ENCODE measurements at regions not wholly inside any gene's neighbourhood (a gene's known extent, or its start where the extent isn't known, plus 50 kb on each side); places are given as distances from the start of the nearest gene placed in this dataset.

DNA sequence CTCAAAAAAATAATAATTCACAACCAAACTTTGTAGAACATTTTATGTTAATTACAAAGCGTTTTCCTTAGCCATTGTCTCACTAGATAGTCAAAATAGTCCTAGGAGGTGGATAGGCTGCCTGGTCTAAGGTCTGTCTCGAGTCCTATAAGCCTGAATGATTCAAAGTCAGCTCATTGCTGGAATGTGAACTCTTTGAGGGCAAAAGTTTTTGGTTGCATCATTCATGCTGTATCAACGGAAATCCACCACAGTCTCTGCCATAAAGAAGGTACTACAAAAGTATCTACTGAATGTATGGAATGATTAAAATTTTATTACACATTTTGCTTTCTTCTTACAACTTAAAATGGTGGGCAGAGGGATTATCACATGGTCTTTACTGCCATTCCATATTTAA is 387.3 kb upstream of the RARB start:
- POLR2A ChIA-PET = no interaction called here

GRCh38 chr3:25041871-25042584 is 386.0 kb upstream of the RARB start:
- DNase-seq (ENCODE audit: low spot score) = no peak
- H3K9me2 ChIP-seq (ENCODE audit: insufficient read depth, low read length) = no peaks in the 10 kb centered on the region
- TF ChIP-seq CTCF (conservative IDR thresholded peaks at IDR 0.05; ENCODE audit: low read length) (no peak), EZH2phosphoT487 (IDR thresholded peaks at IDR 0.05; ENCODE audit: borderline replicate concordance, low read depth, low read length) (no peak)
- H3K4me2 ChIP-seq (ENCODE audit: low read length) = no peak overlapping the region
- H3K36me3 ChIP-seq (ENCODE audit: insufficient read depth, low read length) = no peaks in the 10 kb centered on the region
- ChIA-PET POLR2A (interaction anchor here (0.6 to 2.0 kb wide), 2 partner anchors 9 to 228 kb away, joined by 3 to 6 read pairs; no protein-coding TSS in a partner anchor), CTCF (ENCODE audit: unreplicated experiment) (no interaction called here)
- no peaks in the 10 kb centered on the region for H3K79me2 ChIP-seq (ENCODE audit: insufficient read depth, low read depth, low read length)
- intact Hi-C loops (cut with micrococcal nuclease; ENCODE audit: unreplicated experiment) = no loop called here
- no peaks in the 10 kb centered on the region for H3K9me3 ChIP-seq (ENCODE audit: low read length)
- H4K20me1 ChIP-seq (ENCODE audit: insufficient read depth, low read length) = no peaks in the 10 kb centered on the region
- no peak overlapping the region for H2AFZ ChIP-seq (ENCODE audit: low read length)
- no peak overlapping the region for H3K27ac ChIP-seq (ENCODE audit: low read depth, low read length, poor library complexity, severe bottlenecking)
- no peak overlapping the region for H3K4me3 ChIP-seq (ENCODE audit: low read depth, low read length, poor library complexity, severe bottlenecking)
- BruUV-seq (replicated peaks) = no TSS peak
- no peaks in the 10 kb centered on the region for H3K4me1 ChIP-seq (ENCODE audit: insufficient read depth, low read length, poor library complexity, severe bottlenecking)

More for the DNA sequence above, 387.3 kb upstream of the RARB start:
- CTCF ChIA-PET (ENCODE audit: unreplicated experiment) = no interaction called here
- intact Hi-C loops (cut with micrococcal nuclease; ENCODE audit: unreplicated experiment) = no loop called here
- no peaks in the 10 kb centered on the region for H3K36me3 ChIP-seq (ENCODE audit: insufficient read depth, low read length)
- H3K4me3 ChIP-seq (ENCODE audit: low read depth, low read length, poor library complexity, severe bottlenecking) = no peak overlapping the region
- no peaks in the 10 kb centered on the region for H3K4me1 ChIP-seq (ENCODE audit: insufficient read depth, low read length, poor library complexity, severe bottlenecking)
- no peak overlapping the region for H3K27ac ChIP-seq (ENCODE audit: low read depth, low read length, poor library complexity, severe bottlenecking)
- no peaks in the 10 kb centered on the region for H3K79me2 ChIP-seq (ENCODE audit: insufficient read depth, low read depth, low read length)
- no peaks in the 10 kb centered on the region for H3K9me3 ChIP-seq (ENCODE audit: low read length)
- DNase-seq (ENCODE audit: low spot score) = no peak
- H3K4me2 ChIP-seq (ENCODE audit: low read length) = no peak overlapping the region
- H3K9me2 ChIP-seq (ENCODE audit: insufficient read depth, low read length) = no peaks in the 10 kb centered on the region
- no peaks in the 10 kb centered on the region for H4K20me1 ChIP-seq (ENCODE audit: insufficient read depth, low read length)
- BruUV-seq (replicated peaks) = no TSS peak
- TF ChIP-seq EZH2phosphoT487 (IDR thresholded peaks at IDR 0.05; ENCODE audit: borderline replicate concordance, low read depth, low read length) (no peak), CTCF (conservative IDR thresholded peaks at IDR 0.05; ENCODE audit: low read length) (no peak)
- no peak overlapping the region for H2AFZ ChIP-seq (ENCODE audit: low read length)

- intact Hi-C loops (cut with micrococcal nuclease; ENCODE audit: unreplicated experiment) = no loop called here
- no TSS peak for BruUV-seq (replicated peaks)
- ChIA-PET POLR2A (interaction anchor here (2.0 kb wide), 1 partner anchor 10 kb away, joined by 6 read pairs; no protein-coding TSS in a partner anchor), CTCF (ENCODE audit: unreplicated experiment) (no interaction called here)
- H3K79me2 ChIP-seq (ENCODE audit: insufficient read depth, low read depth, low read length) = no peaks in the 10 kb centered on the region
- no peaks in the 10 kb centered on the region for H3K9me3 ChIP-seq (ENCODE audit: low read length)
- H3K27ac ChIP-seq (ENCODE audit: low read depth, low read length, poor library complexity, severe bottlenecking) = no peak overlapping the region
- DNase-seq (ENCODE audit: low spot score) = no peak
- no peak overlapping the region for H2AFZ ChIP-seq (ENCODE audit: low read length)
- TF ChIP-seq CTCF (conservative IDR thresholded peaks at IDR 0.05; ENCODE audit: low read length) (no peak), EZH2phosphoT487 (IDR thresholded peaks at IDR 0.05; ENCODE audit: borderline replicate concordance, low read depth, low read length) (no peak)
- H3K4me1 ChIP-seq (ENCODE audit: insufficient read depth, low read length, poor library complexity, severe bottlenecking) = no peaks in the 10 kb centered on the region
- no peak overlapping the region for H3K4me2 ChIP-seq (ENCODE audit: low read length)
- H3K9me2 ChIP-seq (ENCODE audit: insufficient read depth, low read length) = no peaks in the 10 kb centered on the region
- H4K20me1 ChIP-seq (ENCODE audit: insufficient read depth, low read length) = no peaks in the 10 kb centered on the region
- H3K4me3 ChIP-seq (ENCODE audit: low read depth, low read length, poor library complexity, severe bottlenecking) = no peak overlapping the region
- no peaks in the 10 kb centered on the region for H3K36me3 ChIP-seq (ENCODE audit: insufficient read depth, low read length)
These were observed 384.9 kb upstream of the RARB start for GRCh38 chr3:25043177-25043576.

Measured in OCI-LY7 (cell line).